ENCODE measurements at regions not wholly inside any gene's neighbourhood (a gene's known extent, or its start where the extent isn't known, plus 50 kb on each side); places are given as distances from the start of the nearest gene placed in this dataset.

- Mint-ChIP-seq H3K4me1 (peaks cover 20% of the 10 kb centered on the region), H3K27ac (ENCODE audit: unreplicated experiment) (no peak overlapping the region), H3K4me3 (no peak overlapping the region), H3K36me3 (ENCODE audit: low read depth) (peaks cover 8% of the 10 kb centered on the region), H3K9me3 (peaks cover 2% of the 10 kb centered on the region), H3K27me3 (ENCODE audit: low read depth) (no peaks in the 10 kb centered on the region)
- no peak for DNase-seq (ENCODE audit: low read depth, low spot score)
- TF ChIP-seq CTCF (conservative IDR thresholded peaks at IDR 0.05): no peak
Observed at GRCh38 chr4:123995936-123996335, 599.3 kb downstream of the SPRY1 start.

DNA sequence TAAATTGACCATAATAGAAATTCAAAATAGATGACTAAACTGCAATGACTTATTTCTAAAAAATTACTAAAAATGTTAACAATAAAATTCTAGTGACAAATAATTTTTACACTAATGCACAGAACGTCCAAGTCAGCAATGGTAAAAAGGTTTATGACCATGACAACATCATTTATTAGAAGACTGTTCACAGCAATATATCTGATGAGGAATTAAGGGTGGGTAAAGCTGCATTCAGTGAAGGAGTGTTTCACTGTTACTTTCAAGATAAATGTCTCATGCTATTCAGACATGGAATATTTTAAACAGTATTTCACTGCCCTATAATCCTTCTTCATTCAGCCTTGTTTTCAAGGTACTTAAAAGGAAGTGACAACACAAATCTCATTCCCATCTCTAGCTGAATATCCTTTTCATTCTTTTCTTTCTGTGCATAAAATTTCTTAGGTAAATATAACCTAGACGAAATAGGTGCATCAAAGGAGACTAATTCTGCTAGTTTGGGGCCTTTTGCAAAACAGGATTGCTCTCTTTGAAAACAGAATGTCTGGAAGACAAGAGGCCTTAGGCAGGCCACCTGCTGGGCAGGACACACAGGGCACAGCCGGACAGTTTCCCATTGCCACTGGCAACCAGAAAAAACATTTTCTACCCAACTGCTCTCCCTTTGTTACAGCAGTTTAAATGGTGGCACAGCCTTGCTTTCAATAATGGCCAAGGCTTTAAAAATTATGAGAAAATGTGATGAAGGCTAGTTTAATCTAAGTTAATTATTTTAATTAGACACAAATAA lies 600.3 kb downstream of the SPRY1 start:
- H3K4me1 Mint-ChIP-seq: peaks cover 20% of the 10 kb centered on the region
- H3K36me3 Mint-ChIP-seq (ENCODE audit: low read depth): peaks cover 8% of the 10 kb centered on the region
- peak; percentile 41 for TF ChIP-seq CTCF (conservative IDR thresholded peaks at IDR 0.05)
- H3K27ac Mint-ChIP-seq (ENCODE audit: unreplicated experiment): peak overlapping the region; percentile 87
- H3K4me3 Mint-ChIP-seq: no peak overlapping the region
- H3K27me3 Mint-ChIP-seq (ENCODE audit: low read depth): no peaks in the 10 kb centered on the region
- DNase-seq (ENCODE audit: low read depth, low spot score): peak; percentile 9
- peaks cover 2% of the 10 kb centered on the region for H3K9me3 Mint-ChIP-seq

- no peak overlapping the region for H3K27ac Mint-ChIP-seq (ENCODE audit: unreplicated experiment)
- no peak for DNase-seq (ENCODE audit: low read depth, low spot score)
- H3K4me1 Mint-ChIP-seq: peaks cover 20% of the 10 kb centered on the region
- no peaks in the 10 kb centered on the region for H3K27me3 Mint-ChIP-seq (ENCODE audit: low read depth)
- peaks cover 3% of the 10 kb centered on the region for H3K36me3 Mint-ChIP-seq (ENCODE audit: low read depth)
- H3K4me3 Mint-ChIP-seq: no peak overlapping the region
- H3K9me3 Mint-ChIP-seq: no peaks in the 10 kb centered on the region
- no peak for TF ChIP-seq CTCF (conservative IDR thresholded peaks at IDR 0.05)
Observed at GRCh38 chr4:123997776-123998449, 601.3 kb downstream of the SPRY1 start.

GRCh38 chr4:124000233-124000632 lies 603.6 kb downstream of the SPRY1 start:
- H3K27ac Mint-ChIP-seq (ENCODE audit: unreplicated experiment): no peak overlapping the region
- TF ChIP-seq CTCF (conservative IDR thresholded peaks at IDR 0.05): no peak
- DNase-seq (ENCODE audit: low read depth, low spot score): no peak
- H3K9me3 Mint-ChIP-seq: peaks cover 10% of the 10 kb centered on the region
- peaks cover 20% of the 10 kb centered on the region for H3K4me1 Mint-ChIP-seq
- H3K4me3 Mint-ChIP-seq: no peak overlapping the region
- no peaks in the 10 kb centered on the region for H3K27me3 Mint-ChIP-seq (ENCODE audit: low read depth)
- H3K36me3 Mint-ChIP-seq (ENCODE audit: low read depth): peaks cover 7% of the 10 kb centered on the region

GRCh38 chr4:124015766-124016165 lies 619.2 kb downstream of the SPRY1 start:
- H3K9me3 Mint-ChIP-seq: peaks cover 7% of the 10 kb centered on the region
- H3K4me3 Mint-ChIP-seq: no peak overlapping the region
- no peak for DNase-seq (ENCODE audit: low read depth, low spot score)
- no peaks in the 10 kb centered on the region for H3K27me3 Mint-ChIP-seq (ENCODE audit: low read depth)
- no peak overlapping the region for H3K27ac Mint-ChIP-seq (ENCODE audit: unreplicated experiment)
- TF ChIP-seq CTCF (conservative IDR thresholded peaks at IDR 0.05): no peak
- peaks cover 16% of the 10 kb centered on the region for H3K36me3 Mint-ChIP-seq (ENCODE audit: low read depth)
- peaks cover 20% of the 10 kb centered on the region for H3K4me1 Mint-ChIP-seq
